Osteoblast (primary cell): ENCODE measurements at regions not wholly inside any gene's neighbourhood (a gene's known extent, or its start where the extent isn't known, plus 50 kb on each side); places are given as distances from the start of the nearest gene placed in this dataset.
"Not testable (repeated sequence)": the region's sequence is repeated elsewhere in the genome, so short reads cannot be mapped to it uniquely, and the experiment has no call there.

Experiments used
- DNase-seq: peaks from one replicate; pipeline ENCODE4 v3.0.0; 2011; ENCODE audit warnings: low spot score, mixed read lengths; ENCODE audit not compliant: insufficient read length; ENCODE audit errors: missing footprints
- H2AFZ ChIP-seq: 2 replicates; pipeline ENCODE4 v1.6.0; 2011; ENCODE audit warnings: mild to moderate bottlenecking, low read length
- H3K27ac ChIP-seq: 2 replicates; pipeline ENCODE4 v1.5.1; 2011; ENCODE audit warnings: mild to moderate bottlenecking, low read depth, low read length, moderate library complexity
- H3K27me3 ChIP-seq: 2 replicates; pipeline ENCODE4 v1.6.0; 2012; ENCODE audit warnings: mild to moderate bottlenecking, control low read depth, inconsistent platforms, low read length, moderate library complexity; ENCODE audit not compliant: insufficient read depth
- H3K36me3 ChIP-seq: 2 replicates; pipeline ENCODE4 v1.5.1; 2011; ENCODE audit warnings: mild to moderate bottlenecking, low read length, control low read depth, moderate library complexity; ENCODE audit not compliant: insufficient read depth
- H3K4me1 ChIP-seq: 2 replicates; pipeline ENCODE4 v1.5.1; 2011; ENCODE audit warnings: mild to moderate bottlenecking, low read length, control low read depth, moderate library complexity; ENCODE audit not compliant: insufficient read depth
- H3K4me2 ChIP-seq: 2 replicates; pipeline ENCODE4 v1.6.0; 2011; ENCODE audit warnings: mild to moderate bottlenecking, low read length; ENCODE audit not compliant: insufficient read depth
- H3K4me3 ChIP-seq: fragments of 200-600 bp; sonication (generic); 3 replicates; pipeline ENCODE4 v1.5.1; 2012; ENCODE audit warnings: mild to moderate bottlenecking, low read length, inconsistent platforms; ENCODE audit not compliant: insufficient read depth
- H3K79me2 ChIP-seq: 2 replicates; pipeline ENCODE4 v1.6.0; 2012; ENCODE audit warnings: mild to moderate bottlenecking, low read length, control low read depth, inconsistent platforms; ENCODE audit not compliant: insufficient read depth
- H3K9me3 ChIP-seq: 2 replicates; pipeline ENCODE4 v1.5.1; 2011; ENCODE audit warnings: low read depth, low read length, control low read depth
- H4K20me1 ChIP-seq: 2 replicates; pipeline ENCODE4 v1.6.0; 2012; ENCODE audit warnings: mild to moderate bottlenecking, low read length, control low read depth; ENCODE audit not compliant: insufficient read depth
- CTCF ChIP-seq: IDR thresholded peaks from 2 replicates; pipeline ENCODE4 v1.5.1; 2011; ENCODE audit warnings: mild to moderate bottlenecking, low read depth, low read length, moderate library complexity; ENCODE audit errors: extremely low read depth

GRCh38 chr9:28503573-28503972 lies 930.3 kb upstream of the C9orf72 start:
- DNase-seq = no peak
- H3K79me2 ChIP-seq = no peaks in the 10 kb centered on the region
- no peak overlapping the region for H2AFZ ChIP-seq
- H3K4me2 ChIP-seq = no peak overlapping the region
- no peak overlapping the region for H3K27ac ChIP-seq
- no peaks in the 10 kb centered on the region for H4K20me1 ChIP-seq
- H3K4me3 ChIP-seq = no peak overlapping the region
- no peak for TF ChIP-seq CTCF
- no peaks in the 10 kb centered on the region for H3K4me1 ChIP-seq
- no peaks in the 10 kb centered on the region for H3K36me3 ChIP-seq
- no peaks in the 10 kb centered on the region for H3K27me3 ChIP-seq
- H3K9me3 ChIP-seq = peaks cover 2% of the 10 kb centered on the region

GRCh38 chr9:28518439-28518838 lies 945.2 kb upstream of the C9orf72 start:
- no peak overlapping the region for H2AFZ ChIP-seq
- H3K27me3 ChIP-seq = no peaks in the 10 kb centered on the region
- no peak overlapping the region for H3K4me2 ChIP-seq
- no peaks in the 10 kb centered on the region for H3K4me1 ChIP-seq
- peaks cover 3% of the 10 kb centered on the region for H3K9me3 ChIP-seq
- DNase-seq = no peak
- H4K20me1 ChIP-seq = no peaks in the 10 kb centered on the region
- no peak for TF ChIP-seq CTCF
- H3K79me2 ChIP-seq = no peaks in the 10 kb centered on the region
- no peak overlapping the region for H3K27ac ChIP-seq
- no peak overlapping the region for H3K4me3 ChIP-seq
- no peaks in the 10 kb centered on the region for H3K36me3 ChIP-seq

- not testable (repeated sequence) for H3K9me3 ChIP-seq, H3K27me3 ChIP-seq, H3K4me3 ChIP-seq, H3K4me1 ChIP-seq, H3K4me2 ChIP-seq, DNase-seq, H3K79me2 ChIP-seq, H3K27ac ChIP-seq, H3K36me3 ChIP-seq, H2AFZ ChIP-seq, H4K20me1 ChIP-seq
These were observed 951.0 kb upstream of the C9orf72 start for GRCh38 chr9:28524309-28524708.

- H3K4me3 ChIP-seq = no peak overlapping the region
- no peak overlapping the region for H3K4me2 ChIP-seq
- H3K36me3 ChIP-seq = no peaks in the 10 kb centered on the region
- H4K20me1 ChIP-seq = no peaks in the 10 kb centered on the region
- no peak for TF ChIP-seq CTCF
- H3K9me3 ChIP-seq = no peaks in the 10 kb centered on the region
- no peaks in the 10 kb centered on the region for H3K79me2 ChIP-seq
- no peak for DNase-seq
- no peaks in the 10 kb centered on the region for H3K4me1 ChIP-seq
- no peaks in the 10 kb centered on the region for H3K27me3 ChIP-seq
- H2AFZ ChIP-seq = no peak overlapping the region
- H3K27ac ChIP-seq = no peak overlapping the region
These were observed 954.8 kb upstream of the C9orf72 start for GRCh38 chr9:28528049-28528448.

- no peaks in the 10 kb centered on the region for H3K4me1 ChIP-seq
- no peaks in the 10 kb centered on the region for H3K79me2 ChIP-seq
- no peak overlapping the region for H2AFZ ChIP-seq
- no peaks in the 10 kb centered on the region for H4K20me1 ChIP-seq
- H3K27me3 ChIP-seq = no peaks in the 10 kb centered on the region
- H3K4me2 ChIP-seq = no peak overlapping the region
- no peaks in the 10 kb centered on the region for H3K36me3 ChIP-seq
- H3K27ac ChIP-seq = no peak overlapping the region
- no peak for DNase-seq
- H3K9me3 ChIP-seq = peaks cover 5% of the 10 kb centered on the region
- no peak overlapping the region for H3K4me3 ChIP-seq
- TF ChIP-seq CTCF = no peak
These were observed 964.9 kb upstream of the C9orf72 start for GRCh38 chr9:28538132-28538531.
